ENCODE measurements at regions not wholly inside any gene's neighbourhood (a gene's known extent, or its start where the extent isn't known, plus 50 kb on each side); places are given as distances from the start of the nearest gene placed in this dataset.

DNA sequence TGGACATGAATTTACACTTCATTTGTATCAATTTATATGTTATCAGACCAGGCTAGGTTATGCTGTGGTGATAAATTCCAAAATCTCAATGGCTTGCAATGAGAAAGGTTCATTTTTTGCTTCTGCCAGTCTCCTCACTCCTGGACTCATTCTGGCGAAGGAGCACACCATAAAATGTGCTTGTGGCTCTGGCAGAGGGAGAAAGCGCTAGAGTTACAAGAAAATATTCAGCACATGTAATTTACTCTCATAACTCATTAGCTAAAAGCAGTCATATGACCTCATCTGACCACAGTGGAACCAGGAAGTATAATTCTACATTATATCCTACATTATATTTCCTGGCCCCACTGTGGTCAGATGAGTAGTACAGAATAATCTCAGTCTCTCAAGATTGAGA, 193.8 kb downstream of the BCHE start:
- Histone ChIP-seq H3K36me3 (ENCODE audit: low read depth) (no peaks in the 10 kb centered on the region), H3K9me3 (ENCODE audit: severe bottlenecking) (no peaks in the 10 kb centered on the region), H3K27me3 (ENCODE audit: insufficient read depth, poor library complexity, severe bottlenecking) (no peaks in the 10 kb centered on the region), H3K27ac (ENCODE audit: poor library complexity, severe bottlenecking) (peak overlapping the region; percentile 66), H3K4me1 (ENCODE audit: insufficient read depth, poor library complexity, severe bottlenecking) (peaks cover 20% of the 10 kb centered on the region), H3K4me3 (ENCODE audit: severe bottlenecking) (no peak overlapping the region)
- DNase-seq (ENCODE audit: low spot score) (no peak), ATAC-seq (ENCODE audit: low read depth) (peak; percentile 57)
- TF ChIP-seq, protein P1, sequence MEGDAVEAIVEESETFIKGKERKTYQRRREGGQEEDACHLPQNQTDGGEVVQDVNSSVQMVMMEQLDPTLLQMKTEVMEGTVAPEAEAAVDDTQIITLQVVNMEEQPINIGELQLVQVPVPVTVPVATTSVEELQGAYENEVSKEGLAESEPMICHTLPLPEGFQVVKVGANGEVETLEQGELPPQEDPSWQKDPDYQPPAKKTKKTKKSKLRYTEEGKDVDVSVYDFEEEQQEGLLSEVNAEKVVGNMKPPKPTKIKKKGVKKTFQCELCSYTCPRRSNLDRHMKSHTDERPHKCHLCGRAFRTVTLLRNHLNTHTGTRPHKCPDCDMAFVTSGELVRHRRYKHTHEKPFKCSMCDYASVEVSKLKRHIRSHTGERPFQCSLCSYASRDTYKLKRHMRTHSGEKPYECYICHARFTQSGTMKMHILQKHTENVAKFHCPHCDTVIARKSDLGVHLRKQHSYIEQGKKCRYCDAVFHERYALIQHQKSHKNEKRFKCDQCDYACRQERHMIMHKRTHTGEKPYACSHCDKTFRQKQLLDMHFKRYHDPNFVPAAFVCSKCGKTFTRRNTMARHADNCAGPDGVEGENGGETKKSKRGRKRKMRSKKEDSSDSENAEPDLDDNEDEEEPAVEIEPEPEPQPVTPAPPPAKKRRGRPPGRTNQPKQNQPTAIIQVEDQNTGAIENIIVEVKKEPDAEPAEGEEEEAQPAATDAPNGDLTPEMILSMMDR (IDR thresholded peaks at IDR 0.05; ENCODE audit: poor library complexity, severe bottlenecking) = no peak

DNA sequence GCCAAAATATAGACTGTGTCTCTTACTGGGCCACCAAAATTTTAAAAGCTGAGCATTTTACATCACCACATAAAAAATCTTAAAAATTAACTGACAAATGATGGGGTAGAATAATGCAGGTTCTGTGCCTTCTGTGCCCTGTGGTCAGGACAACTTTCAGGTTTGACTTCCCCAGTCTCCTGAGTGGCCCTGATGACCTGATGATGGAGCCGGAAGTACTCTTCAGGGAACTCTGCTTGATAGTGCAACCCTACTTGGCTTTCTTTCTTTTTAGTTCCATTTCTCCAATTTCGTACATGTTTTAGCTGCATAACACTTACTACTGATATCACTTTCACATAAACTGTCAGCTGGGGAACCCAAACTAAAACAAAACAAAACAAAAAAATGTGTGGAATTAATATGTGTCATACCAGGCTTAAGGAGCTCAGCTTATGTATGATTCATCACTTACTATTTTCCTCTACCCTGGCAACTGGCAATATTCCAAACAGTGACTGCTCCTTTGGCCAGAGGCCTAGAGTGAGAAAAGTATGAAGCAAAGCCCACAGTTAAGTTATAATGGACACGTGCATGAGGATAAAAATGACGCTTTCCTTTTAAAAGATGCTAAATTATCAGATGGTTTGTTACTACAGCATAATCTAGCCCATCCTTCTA, 194.3 kb downstream of the BCHE start:
- H3K4me3 ChIP-seq (ENCODE audit: severe bottlenecking) = no peak overlapping the region
- peak overlapping the region; percentile 66 for H3K27ac ChIP-seq (ENCODE audit: poor library complexity, severe bottlenecking)
- TF ChIP-seq, protein P1 (IDR thresholded peaks at IDR 0.05; ENCODE audit: poor library complexity, severe bottlenecking) = no peak
- DNase-seq (ENCODE audit: low spot score) (no peak), ATAC-seq (ENCODE audit: low read depth) (peak; percentile 93)
- no peaks in the 10 kb centered on the region for H3K36me3 ChIP-seq (ENCODE audit: low read depth)
- H3K27me3 ChIP-seq (ENCODE audit: insufficient read depth, poor library complexity, severe bottlenecking) = no peaks in the 10 kb centered on the region
- peaks cover 20% of the 10 kb centered on the region for H3K4me1 ChIP-seq (ENCODE audit: insufficient read depth, poor library complexity, severe bottlenecking)
- H3K9me3 ChIP-seq (ENCODE audit: severe bottlenecking) = no peaks in the 10 kb centered on the region

DNA sequence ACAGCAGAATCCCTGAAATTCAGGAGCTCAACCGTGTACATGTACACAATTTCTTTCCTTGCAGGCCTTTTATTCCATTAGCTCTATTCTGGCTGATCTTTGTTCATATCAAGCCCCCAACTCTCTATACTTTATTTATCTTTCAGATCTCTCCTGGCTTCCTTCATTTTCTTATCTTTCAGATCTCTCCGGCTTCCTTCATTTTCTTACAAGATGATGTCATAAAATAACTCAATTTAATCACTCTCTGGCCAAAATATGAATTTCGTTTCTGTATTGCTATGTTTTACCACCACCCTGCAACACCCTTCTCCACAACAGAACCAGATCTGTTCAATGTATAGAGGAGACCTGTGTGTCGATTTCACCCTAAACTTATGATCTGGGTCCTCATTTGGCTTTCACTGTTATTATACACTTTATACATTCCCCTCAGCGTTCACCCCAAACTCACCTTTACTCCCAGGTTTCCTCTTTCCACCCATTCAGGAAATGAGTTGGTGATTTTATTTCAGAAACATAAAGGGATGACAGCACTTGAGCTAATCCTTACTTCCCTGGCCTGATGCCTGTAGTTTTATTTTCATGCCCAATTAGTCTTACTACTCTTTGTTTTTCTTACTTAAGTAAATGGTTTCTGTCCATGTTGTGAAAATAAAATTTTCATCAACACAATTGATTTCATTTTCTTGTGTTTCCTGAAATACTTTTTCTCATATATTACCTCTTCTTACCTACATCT, 195.5 kb downstream of the BCHE start:
- no peak for ATAC-seq (ENCODE audit: low read depth)

DNA sequence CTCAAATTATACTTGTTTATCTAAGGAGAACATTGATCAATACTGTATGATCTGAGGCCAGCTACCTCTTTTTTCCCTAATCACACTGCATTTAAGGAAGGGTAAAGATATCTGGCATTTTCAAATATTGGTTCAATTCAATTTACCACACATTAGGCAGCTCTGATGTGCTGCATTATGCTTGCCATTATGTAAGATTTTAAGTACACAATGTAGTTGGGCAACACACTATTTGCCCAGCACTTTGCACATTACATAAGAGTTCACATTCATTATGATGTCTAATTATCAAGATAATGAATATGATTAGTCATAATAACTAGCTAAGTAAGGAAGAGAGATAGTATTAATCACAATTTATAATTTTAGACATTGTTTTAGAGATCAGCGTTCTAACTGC, 196.3 kb downstream of the BCHE start:
- TF ChIP-seq, protein P1 (IDR thresholded peaks at IDR 0.05; ENCODE audit: poor library complexity, severe bottlenecking) = no peak

More for the DNA sequence above, 195.5 kb downstream of the BCHE start:
- no peak for DNase-seq (ENCODE audit: low spot score)
- TF ChIP-seq, protein P1 (IDR thresholded peaks at IDR 0.05; ENCODE audit: poor library complexity, severe bottlenecking) = no peak
- no peaks in the 10 kb centered on the region for H3K9me3 ChIP-seq (ENCODE audit: severe bottlenecking)
- no peak overlapping the region for H3K4me3 ChIP-seq (ENCODE audit: severe bottlenecking)
- peaks cover 20% of the 10 kb centered on the region for H3K4me1 ChIP-seq (ENCODE audit: insufficient read depth, poor library complexity, severe bottlenecking)
- H3K27ac ChIP-seq (ENCODE audit: poor library complexity, severe bottlenecking) = no peak overlapping the region
- no peaks in the 10 kb centered on the region for H3K27me3 ChIP-seq (ENCODE audit: insufficient read depth, poor library complexity, severe bottlenecking)
- H3K36me3 ChIP-seq (ENCODE audit: low read depth) = no peaks in the 10 kb centered on the region

DNA sequence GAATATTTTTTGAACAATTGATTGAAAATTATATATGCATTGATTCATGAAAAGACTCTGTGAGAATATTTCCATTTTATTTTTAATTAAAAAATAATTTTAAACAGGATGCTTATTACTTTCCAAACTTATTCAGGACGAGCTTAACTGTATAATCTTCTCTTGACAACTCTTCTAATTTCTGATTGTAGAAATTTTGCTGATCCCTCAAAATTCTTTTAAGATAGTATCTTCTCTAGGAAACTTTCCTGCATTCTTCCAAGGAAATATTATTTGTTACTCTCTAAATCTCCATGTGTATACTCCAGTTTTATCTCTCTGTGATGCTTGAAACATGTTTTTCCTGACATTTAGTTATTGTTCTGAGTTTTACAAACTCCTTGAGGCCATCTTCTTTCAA, 197.2 kb downstream of the BCHE start:
- Histone ChIP-seq H3K4me3 (ENCODE audit: severe bottlenecking) (no peak overlapping the region), H3K27ac (ENCODE audit: poor library complexity, severe bottlenecking) (no peak overlapping the region), H3K4me1 (ENCODE audit: insufficient read depth, poor library complexity, severe bottlenecking) (peaks cover 20% of the 10 kb centered on the region), H3K36me3 (ENCODE audit: low read depth) (no peaks in the 10 kb centered on the region), H3K9me3 (ENCODE audit: severe bottlenecking) (no peaks in the 10 kb centered on the region), H3K27me3 (ENCODE audit: insufficient read depth, poor library complexity, severe bottlenecking) (no peaks in the 10 kb centered on the region)
- TF ChIP-seq, protein P1 (IDR thresholded peaks at IDR 0.05; ENCODE audit: poor library complexity, severe bottlenecking) = no peak
- DNase-seq (ENCODE audit: low spot score) (no peak), ATAC-seq (ENCODE audit: low read depth) (no peak)

More for the DNA sequence above, 196.3 kb downstream of the BCHE start:
- DNase-seq (ENCODE audit: low spot score) (no peak), ATAC-seq (ENCODE audit: low read depth) (no peak)
- Histone ChIP-seq H3K27ac (ENCODE audit: poor library complexity, severe bottlenecking) (no peak overlapping the region), H3K9me3 (ENCODE audit: severe bottlenecking) (no peaks in the 10 kb centered on the region), H3K27me3 (ENCODE audit: insufficient read depth, poor library complexity, severe bottlenecking) (no peaks in the 10 kb centered on the region), H3K4me1 (ENCODE audit: insufficient read depth, poor library complexity, severe bottlenecking) (peaks cover 20% of the 10 kb centered on the region), H3K4me3 (ENCODE audit: severe bottlenecking) (no peak overlapping the region), H3K36me3 (ENCODE audit: low read depth) (no peaks in the 10 kb centered on the region)

All from RWPE2 (cell line).